ENCODE measurements at regions not wholly inside any gene's neighbourhood (a gene's known extent, or its start where the extent isn't known, plus 50 kb on each side); places are given as distances from the start of the nearest gene placed in this dataset.
A peak's percentile ranks its signal among the peaks of the same experiment; 100 is the strongest.

DNA sequence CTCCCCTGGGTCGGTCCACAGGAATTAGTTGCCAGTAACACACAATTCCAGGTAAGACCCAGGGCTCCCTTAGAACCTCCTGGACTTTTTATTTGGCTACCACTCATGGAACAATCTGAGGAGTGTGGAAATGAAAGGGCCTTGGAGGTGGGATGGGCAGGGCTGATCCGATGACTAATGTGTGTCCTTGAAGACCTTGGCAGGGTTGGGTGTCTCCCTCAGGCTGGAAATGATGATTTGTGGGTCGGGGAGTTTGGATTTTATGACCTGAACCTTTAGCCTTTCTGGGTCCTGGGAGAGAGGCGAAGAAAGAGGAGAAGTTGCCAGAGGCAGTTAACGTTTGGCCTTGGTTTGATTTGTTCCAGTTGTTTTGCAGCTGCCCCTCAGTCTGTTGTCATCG, 425.0 kb downstream of the MID1IP1 start:
- H3K9me3 Mint-ChIP-seq (ENCODE audit: low read depth, unreplicated experiment): no peaks in the 10 kb centered on the region
- TF ChIP-seq, protein P1, sequence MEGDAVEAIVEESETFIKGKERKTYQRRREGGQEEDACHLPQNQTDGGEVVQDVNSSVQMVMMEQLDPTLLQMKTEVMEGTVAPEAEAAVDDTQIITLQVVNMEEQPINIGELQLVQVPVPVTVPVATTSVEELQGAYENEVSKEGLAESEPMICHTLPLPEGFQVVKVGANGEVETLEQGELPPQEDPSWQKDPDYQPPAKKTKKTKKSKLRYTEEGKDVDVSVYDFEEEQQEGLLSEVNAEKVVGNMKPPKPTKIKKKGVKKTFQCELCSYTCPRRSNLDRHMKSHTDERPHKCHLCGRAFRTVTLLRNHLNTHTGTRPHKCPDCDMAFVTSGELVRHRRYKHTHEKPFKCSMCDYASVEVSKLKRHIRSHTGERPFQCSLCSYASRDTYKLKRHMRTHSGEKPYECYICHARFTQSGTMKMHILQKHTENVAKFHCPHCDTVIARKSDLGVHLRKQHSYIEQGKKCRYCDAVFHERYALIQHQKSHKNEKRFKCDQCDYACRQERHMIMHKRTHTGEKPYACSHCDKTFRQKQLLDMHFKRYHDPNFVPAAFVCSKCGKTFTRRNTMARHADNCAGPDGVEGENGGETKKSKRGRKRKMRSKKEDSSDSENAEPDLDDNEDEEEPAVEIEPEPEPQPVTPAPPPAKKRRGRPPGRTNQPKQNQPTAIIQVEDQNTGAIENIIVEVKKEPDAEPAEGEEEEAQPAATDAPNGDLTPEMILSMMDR (IDR thresholded peaks at IDR 0.05; ENCODE audit: unreplicated experiment): no peak
- CTCF ChIA-PET: no interaction called here
- no TSS peak for BruUV-seq (replicated peaks)
- peaks cover 49% of the 10 kb centered on the region for H3K27me3 Mint-ChIP-seq (ENCODE audit: unreplicated experiment)
- H3K4me3 Mint-ChIP-seq (ENCODE audit: low read depth, unreplicated experiment): no peak overlapping the region
- no peaks in the 10 kb centered on the region for H3K4me1 Mint-ChIP-seq (ENCODE audit: low read depth, unreplicated experiment)
- H3K27ac Mint-ChIP-seq (ENCODE audit: unreplicated experiment): no peak overlapping the region
- intact Hi-C loops (cut with micrococcal nuclease; ENCODE audit: unreplicated experiment): no loop called here
- H3K36me3 Mint-ChIP-seq (ENCODE audit: insufficient read depth, unreplicated experiment): no peaks in the 10 kb centered on the region
- DNase-seq: no peak

DNA sequence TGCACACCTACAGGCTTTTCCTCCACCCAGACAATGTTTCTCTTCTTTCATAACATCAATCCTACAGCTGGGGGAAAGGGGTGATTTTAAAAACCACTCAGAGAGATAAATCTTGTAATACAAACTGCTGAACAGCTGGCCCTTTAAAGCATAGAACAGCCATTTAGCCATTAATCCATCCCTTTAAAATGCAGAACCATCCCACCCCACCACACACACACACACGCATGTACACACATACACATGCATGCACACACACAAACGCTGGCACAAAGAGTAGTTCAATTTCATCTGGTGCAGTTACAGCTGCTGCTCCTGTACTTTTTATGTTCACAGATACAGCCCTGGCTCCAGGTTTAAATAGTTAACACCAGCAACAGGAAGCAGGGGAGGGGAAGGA, 426.1 kb downstream of the MID1IP1 start:
- Mint-ChIP-seq H3K4me3 (ENCODE audit: low read depth, unreplicated experiment) (no peak overlapping the region), H3K9me3 (ENCODE audit: low read depth, unreplicated experiment) (no peaks in the 10 kb centered on the region), H3K36me3 (ENCODE audit: insufficient read depth, unreplicated experiment) (no peaks in the 10 kb centered on the region), H3K27ac (ENCODE audit: unreplicated experiment) (no peak overlapping the region), H3K4me1 (ENCODE audit: low read depth, unreplicated experiment) (no peaks in the 10 kb centered on the region), H3K27me3 (ENCODE audit: unreplicated experiment) (peaks cover 47% of the 10 kb centered on the region)
- TF ChIP-seq, protein P1 (IDR thresholded peaks at IDR 0.05; ENCODE audit: unreplicated experiment): no peak
- intact Hi-C loops (cut with micrococcal nuclease; ENCODE audit: unreplicated experiment): no loop called here
- BruUV-seq (replicated peaks): no TSS peak
- CTCF ChIA-PET: no interaction called here
- DNase-seq: no peak

DNA sequence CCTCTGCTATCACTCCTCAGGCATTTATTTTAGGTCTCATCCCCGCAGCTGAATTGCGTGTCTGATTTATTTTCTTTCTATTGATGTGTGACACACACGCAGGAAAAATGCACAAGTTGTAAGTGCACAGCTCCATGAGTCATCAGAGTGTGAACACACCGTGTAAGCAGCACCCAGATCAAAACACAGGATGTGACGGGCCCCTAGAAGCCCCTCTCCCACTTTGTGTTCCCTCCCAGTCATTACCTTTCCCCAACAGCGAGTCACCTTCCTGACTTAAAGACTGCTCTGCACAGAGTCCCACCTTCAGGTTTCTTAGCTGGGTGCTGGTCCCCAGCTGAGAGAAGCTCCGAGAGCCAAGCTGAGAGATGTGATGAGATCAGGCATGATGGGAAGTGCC, 436.7 kb downstream of the MID1IP1 start:
- no peak overlapping the region for H3K4me3 Mint-ChIP-seq (ENCODE audit: low read depth, unreplicated experiment)
- CTCF ChIA-PET: no interaction called here
- intact Hi-C loops (cut with micrococcal nuclease; ENCODE audit: unreplicated experiment): no loop called here
- peaks cover 30% of the 10 kb centered on the region for H3K27me3 Mint-ChIP-seq (ENCODE audit: unreplicated experiment)
- no peaks in the 10 kb centered on the region for H3K36me3 Mint-ChIP-seq (ENCODE audit: insufficient read depth, unreplicated experiment)
- H3K9me3 Mint-ChIP-seq (ENCODE audit: low read depth, unreplicated experiment): no peaks in the 10 kb centered on the region
- DNase-seq: no peak
- no TSS peak for BruUV-seq (replicated peaks)
- TF ChIP-seq, protein P1 (IDR thresholded peaks at IDR 0.05; ENCODE audit: unreplicated experiment): no peak
- H3K27ac Mint-ChIP-seq (ENCODE audit: unreplicated experiment): no peak overlapping the region
- no peaks in the 10 kb centered on the region for H3K4me1 Mint-ChIP-seq (ENCODE audit: low read depth, unreplicated experiment)

DNA sequence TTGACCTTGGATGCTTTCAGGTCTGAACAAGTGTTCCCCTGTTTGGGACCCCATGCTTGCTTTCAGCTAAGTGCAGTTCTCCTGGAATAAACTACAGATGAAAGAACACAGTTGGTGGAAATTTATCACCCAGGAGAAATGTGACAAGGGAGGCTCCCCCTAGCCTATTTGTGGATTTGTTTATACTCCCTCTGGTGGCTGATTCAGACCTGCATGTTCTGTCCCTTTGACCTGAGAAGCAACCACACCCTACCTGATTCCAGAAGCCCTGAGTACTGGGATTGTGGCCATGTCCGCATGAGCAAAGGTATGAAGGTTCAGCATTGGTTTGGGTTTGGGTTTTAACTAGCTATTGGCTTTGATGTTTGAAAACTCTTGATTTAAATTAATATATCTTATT, 440.9 kb downstream of the MID1IP1 start:
- no peaks in the 10 kb centered on the region for H3K9me3 Mint-ChIP-seq (ENCODE audit: low read depth, unreplicated experiment)
- DNase-seq: peak; percentile 54
- no peak overlapping the region for H3K4me3 Mint-ChIP-seq (ENCODE audit: low read depth, unreplicated experiment)
- no peak overlapping the region for H3K27ac Mint-ChIP-seq (ENCODE audit: unreplicated experiment)
- no peaks in the 10 kb centered on the region for H3K36me3 Mint-ChIP-seq (ENCODE audit: insufficient read depth, unreplicated experiment)
- H3K4me1 Mint-ChIP-seq (ENCODE audit: low read depth, unreplicated experiment): no peaks in the 10 kb centered on the region
- CTCF ChIA-PET: no interaction called here
- intact Hi-C loops (cut with micrococcal nuclease; ENCODE audit: unreplicated experiment): loop anchor here (2.0 to 10.0 kb wide), 4 partner anchors 85 to 487 kb away; no protein-coding TSS in a partner anchor
- TF ChIP-seq, protein P1 (IDR thresholded peaks at IDR 0.05; ENCODE audit: unreplicated experiment): peak; percentile 26
- no TSS peak for BruUV-seq (replicated peaks)
- no peaks in the 10 kb centered on the region for H3K27me3 Mint-ChIP-seq (ENCODE audit: unreplicated experiment)

Data from Calu3 (cell line).